GM21528 (cell line): ENCODE measurements at regions not wholly inside any gene's neighbourhood (a gene's known extent, or its start where the extent isn't known, plus 50 kb on each side); places are given as distances from the start of the nearest gene placed in this dataset.

Experiments used
- ATAC-seq: cut with Tn5 transposase; IDR thresholded peaks from one replicate; pipeline ENCODE4 v1.9.1; 2021; ENCODE audit warnings: mild to moderate bottlenecking, moderate library complexity; ENCODE audit not compliant: unreplicated experiment, low FRiP score

GRCh38 chr7:8931906-8932646, 498.7 kb downstream of the NXPH1 start:
- ATAC-seq = no peak

- ATAC-seq = no peak
Observed at GRCh38 chr7:8932751-8933150, 499.3 kb downstream of the NXPH1 start.

- no peak for ATAC-seq
Observed at GRCh38 chr7:8937204-8937603, 503.8 kb downstream of the NXPH1 start.

- no peak for ATAC-seq
Observed at GRCh38 chr7:8938044-8938805, 504.8 kb downstream of the NXPH1 start.

- ATAC-seq = no peak
Observed at GRCh38 chr7:8939446-8939845, 506.0 kb downstream of the NXPH1 start.

GRCh38 chr7:8963722-8964121, 530.3 kb downstream of the NXPH1 start:
- ATAC-seq = no peak

- no peak for ATAC-seq
Observed at GRCh38 chr7:8965177-8965576, 531.8 kb downstream of the NXPH1 start.

- ATAC-seq = no peak
Observed at GRCh38 chr7:8973601-8974000, 540.2 kb downstream of the NXPH1 start.

GRCh38 chr7:8975681-8976080, 542.3 kb downstream of the NXPH1 start:
- ATAC-seq = no peak

- ATAC-seq = no peak
Observed at GRCh38 chr7:8982338-8982992, 549.1 kb downstream of the NXPH1 start.

- ATAC-seq = no peak
Observed at GRCh38 chr7:8985255-8985654, 551.8 kb downstream of the NXPH1 start.

GRCh38 chr7:8988267-8988666, 554.9 kb downstream of the NXPH1 start:
- no peak for ATAC-seq

GRCh38 chr7:8991159-8991558, 557.8 kb downstream of the NXPH1 start:
- no peak for ATAC-seq

GRCh38 chr7:8998762-8999161, 565.4 kb downstream of the NXPH1 start:
- no peak for ATAC-seq

GRCh38 chr7:9013940-9014339, 580.5 kb downstream of the NXPH1 start:
- ATAC-seq = no peak

- ATAC-seq = no peak
Observed at GRCh38 chr7:9017286-9017685, 583.9 kb downstream of the NXPH1 start.

GRCh38 chr7:9022456-9022855, 589.0 kb downstream of the NXPH1 start:
- ATAC-seq = no peak

GRCh38 chr7:9023675-9024294, 590.4 kb downstream of the NXPH1 start:
- no peak for ATAC-seq

- ATAC-seq = no peak
Observed at GRCh38 chr7:9026121-9026520, 592.7 kb downstream of the NXPH1 start.

- no peak for ATAC-seq
Observed at GRCh38 chr7:9028012-9028411, 594.6 kb downstream of the NXPH1 start.
